ENCODE measurements at regions not wholly inside any gene's neighbourhood (a gene's known extent, or its start where the extent isn't known, plus 50 kb on each side); places are given as distances from the start of the nearest gene placed in this dataset.

- TF ChIP-seq CTCF (IDR thresholded peaks at IDR 0.05) (no peak), ZFX (IDR thresholded peaks at IDR 0.05; ENCODE audit: borderline replicate concordance) (no peak)
Observed at GRCh38 chr1:238980053-238980452, 406.3 kb upstream of the CHRM3 start.

Measured in 22Rv1 (cell line).